Gastrocnemius medialis (tissue), 4 donors: ENCODE measurements at regions not wholly inside any gene's neighbourhood (a gene's known extent, or its start where the extent isn't known, plus 50 kb on each side); places are given as distances from the start of the nearest gene placed in this dataset.

ENCODE experiments used
- ATAC-seq, 2 donors: fragments of 150-250 bp; one replicate each; pipeline ENCODE4 v1.9.1; 2016
- DNase-seq, 2 donors: peaks; one replicate each; pipeline ENCODE4 v3.0.0-alpha.2; 2019
- H3K27ac ChIP-seq, 4 donors: fragments of 200-600 bp; sonication (generic); 1 replicate in 1 of 4; 2 replicates in 3 of 4; pipeline ENCODE4 v1.5.1; 2016 to 2018; ENCODE audit warnings: mild to moderate bottlenecking in 2 of 4, moderate library complexity in 1 of 4
- H3K27me3 ChIP-seq, 3 donors: fragments of 200-600 bp; sonication (generic) in 2 of 3; 1 replicate in 1 of 3; 2 replicates in 2 of 3; pipeline versions ENCODE4 v1.5.1 to v1.6.0; 2016 to 2019; ENCODE audit warnings: mild to moderate bottlenecking in 1 of 3, moderate library complexity in 1 of 3
- H3K36me3 ChIP-seq, 2 donors: fragments of 200-600 bp; sonication (generic) in 1 of 2; one replicate each; pipeline ENCODE4 v1.5.1; 2017 to 2018
- H3K4me1 ChIP-seq, 2 donors: fragments of 200-600 bp; sonication (generic) in 1 of 2; one replicate each; pipeline ENCODE4 v1.5.1; 2016 to 2017; ENCODE audit warnings: mild to moderate bottlenecking in 2 of 2
- H3K4me3 ChIP-seq, 4 donors: fragments of 200-600 bp; sonication (generic) in 3 of 4; 1 replicate in 1 of 4; 2 replicates in 3 of 4; pipeline ENCODE4 v1.5.1; 2016 to 2019; ENCODE audit warnings: mild to moderate bottlenecking in 2 of 4
- H3K9me3 ChIP-seq, 3 donors: fragments of 200-600 bp; sonication (generic) in 2 of 3; 1 replicate in 1 of 3; 2 replicates in 2 of 3; pipeline ENCODE4 v1.5.1; 2016 to 2019
- POLR2A ChIP-seq, 2 donors: fragments of 450-650 bp; IDR thresholded peaks; one replicate each; pipeline ENCODE4 v1.6.1; 2017; ENCODE audit warnings: antibody characterized with exemption in 2 of 2, mild to moderate bottlenecking in 2 of 2, moderate library complexity in 2 of 2
- in situ Hi-C, 4 donors: fragments of 200-750 bp; cut with MboI; loops; one replicate each; pipeline versions ENCODE4 v1.15.0 to v1.8.0; 2017; ENCODE audit warnings: low sequenced_read_pairs in 4 of 4
- intact Hi-C: fragments of 100-400 bp; cut with DNase I; formaldehyde crosslinking; loops from one replicate; pipeline ENCODE4 v1.15.1; 2023; ENCODE audit warnings: low total_unique reads
- TF ChIP-seq, protein P1 (sequence below), 5 experiments: fragments of 450-650 bp in 3 of 5; fragments of 200-600 bp in 2 of 5; sonication (generic) in 2 of 5; IDR thresholded peaks in 4 of 5; conservative IDR thresholded peaks in 1 of 5; 1 replicate in 4 of 5; 2 replicates in 1 of 5; pipeline ENCODE4 v1.5.1; 2016 to 2019; ENCODE audit warnings: antibody characterized with exemption in 5 of 5, mild to moderate bottlenecking in 3 of 5, moderate library complexity in 3 of 5

DNA sequence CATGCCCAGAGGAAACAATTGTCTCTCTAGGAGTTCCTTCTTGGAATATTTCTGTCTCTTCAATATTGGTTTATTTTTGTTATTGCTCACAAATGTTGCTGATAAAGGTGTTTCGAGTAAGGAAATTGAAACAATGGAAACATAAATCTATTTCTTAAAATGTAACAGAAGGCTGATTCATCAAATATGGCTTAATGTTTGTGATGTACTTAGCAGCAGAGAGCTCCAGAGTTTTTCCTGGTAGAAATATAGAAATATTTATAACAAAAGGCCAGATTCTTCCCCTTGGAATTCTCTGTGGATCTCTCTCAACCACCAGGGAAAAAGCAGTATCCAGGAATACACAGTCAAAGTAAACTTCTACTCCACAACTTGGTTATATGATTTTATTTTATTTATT lies 149.2 kb upstream of the LRIG3 start:
- H3K4me1 ChIP-seq = no peaks in the 10 kb centered on the region
- no peaks in the 10 kb centered on the region for H3K36me3 ChIP-seq
- no peak for DNase-seq
- intact Hi-C loops (no loop called here), in situ Hi-C loops (no loop called here)
- H3K9me3 ChIP-seq = no peaks in the 10 kb centered on the region
- H3K4me3 ChIP-seq = no peak overlapping the region
- H3K27ac ChIP-seq = no peak overlapping the region
- no peak for ATAC-seq
- H3K27me3 ChIP-seq = no peaks in the 10 kb centered on the region
- TF ChIP-seq, protein P1, sequence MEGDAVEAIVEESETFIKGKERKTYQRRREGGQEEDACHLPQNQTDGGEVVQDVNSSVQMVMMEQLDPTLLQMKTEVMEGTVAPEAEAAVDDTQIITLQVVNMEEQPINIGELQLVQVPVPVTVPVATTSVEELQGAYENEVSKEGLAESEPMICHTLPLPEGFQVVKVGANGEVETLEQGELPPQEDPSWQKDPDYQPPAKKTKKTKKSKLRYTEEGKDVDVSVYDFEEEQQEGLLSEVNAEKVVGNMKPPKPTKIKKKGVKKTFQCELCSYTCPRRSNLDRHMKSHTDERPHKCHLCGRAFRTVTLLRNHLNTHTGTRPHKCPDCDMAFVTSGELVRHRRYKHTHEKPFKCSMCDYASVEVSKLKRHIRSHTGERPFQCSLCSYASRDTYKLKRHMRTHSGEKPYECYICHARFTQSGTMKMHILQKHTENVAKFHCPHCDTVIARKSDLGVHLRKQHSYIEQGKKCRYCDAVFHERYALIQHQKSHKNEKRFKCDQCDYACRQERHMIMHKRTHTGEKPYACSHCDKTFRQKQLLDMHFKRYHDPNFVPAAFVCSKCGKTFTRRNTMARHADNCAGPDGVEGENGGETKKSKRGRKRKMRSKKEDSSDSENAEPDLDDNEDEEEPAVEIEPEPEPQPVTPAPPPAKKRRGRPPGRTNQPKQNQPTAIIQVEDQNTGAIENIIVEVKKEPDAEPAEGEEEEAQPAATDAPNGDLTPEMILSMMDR (IDR thresholded peaks at IDR 0.05 in 4 of 5, conservative IDR thresholded peaks at IDR 0.05 in 1 of 5) = no peak
- no peak for TF ChIP-seq POLR2A (IDR thresholded peaks at IDR 0.05)

DNA sequence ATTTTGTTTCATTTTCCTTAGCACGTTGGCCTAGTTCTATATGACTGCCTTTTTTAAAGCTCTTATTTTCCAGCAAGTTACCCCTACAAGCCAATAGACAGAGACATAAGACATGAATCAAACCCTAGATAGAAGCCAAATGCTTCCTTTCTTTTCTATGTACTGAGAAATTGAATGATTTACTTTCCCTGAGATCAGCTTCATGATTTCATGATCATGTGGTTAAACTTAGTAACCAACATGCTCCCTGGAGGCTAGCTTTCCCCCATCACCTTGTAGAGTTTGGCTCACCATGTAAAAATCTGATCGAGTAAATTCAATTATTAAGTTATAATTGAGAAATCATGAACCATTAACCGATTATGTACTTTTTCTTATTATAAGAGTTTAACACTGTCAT lies 148.1 kb upstream of the LRIG3 start:
- in situ Hi-C loops = no loop called here
- no peak overlapping the region for H3K4me3 ChIP-seq
- no peak for ATAC-seq

DNA sequence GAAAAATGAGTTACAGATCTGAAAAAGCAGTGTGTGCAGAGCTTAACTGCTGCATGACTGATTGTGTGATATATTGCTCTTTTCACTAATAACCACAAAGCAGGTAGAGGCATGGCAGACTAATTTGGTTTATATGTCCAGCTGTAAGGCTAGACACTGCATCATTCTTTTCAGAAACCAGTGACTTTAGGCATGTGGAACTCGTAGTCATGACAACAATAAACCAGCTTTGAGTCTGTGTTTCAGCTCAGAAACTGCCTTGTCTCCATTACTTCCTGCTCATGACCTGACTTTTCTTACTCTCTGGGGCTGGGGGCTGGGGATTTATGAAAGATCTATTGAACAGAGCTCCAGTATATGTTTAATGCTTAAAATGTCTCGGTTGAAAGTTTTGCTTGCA lies 146.8 kb upstream of the LRIG3 start:
- Histone ChIP-seq H3K27ac (no peak overlapping the region), H3K36me3 (no peaks in the 10 kb centered on the region), H3K9me3 (no peaks in the 10 kb centered on the region), H3K4me3 (no peak overlapping the region), H3K4me1 (no peaks in the 10 kb centered on the region), H3K27me3 (no peaks in the 10 kb centered on the region)
- DNase-seq = no peak
- TF ChIP-seq POLR2A (IDR thresholded peaks at IDR 0.05) = no peak
- TF ChIP-seq, protein P1 (IDR thresholded peaks at IDR 0.05 in 4 of 5, conservative IDR thresholded peaks at IDR 0.05 in 1 of 5) = no peak
- intact Hi-C loops = no loop called here
- in situ Hi-C loops = no loop called here
- ATAC-seq = no peak

More for the DNA sequence above, 148.1 kb upstream of the LRIG3 start:
- no peaks in the 10 kb centered on the region for H3K4me1 ChIP-seq
- no peak for TF ChIP-seq POLR2A (IDR thresholded peaks at IDR 0.05)
- TF ChIP-seq, protein P1 (IDR thresholded peaks at IDR 0.05 in 4 of 5, conservative IDR thresholded peaks at IDR 0.05 in 1 of 5) = no peak
- H3K27me3 ChIP-seq = no peaks in the 10 kb centered on the region
- DNase-seq = no peak
- no peaks in the 10 kb centered on the region for H3K9me3 ChIP-seq
- no peaks in the 10 kb centered on the region for H3K36me3 ChIP-seq
- H3K27ac ChIP-seq = no peak overlapping the region
- intact Hi-C loops = no loop called here

DNA sequence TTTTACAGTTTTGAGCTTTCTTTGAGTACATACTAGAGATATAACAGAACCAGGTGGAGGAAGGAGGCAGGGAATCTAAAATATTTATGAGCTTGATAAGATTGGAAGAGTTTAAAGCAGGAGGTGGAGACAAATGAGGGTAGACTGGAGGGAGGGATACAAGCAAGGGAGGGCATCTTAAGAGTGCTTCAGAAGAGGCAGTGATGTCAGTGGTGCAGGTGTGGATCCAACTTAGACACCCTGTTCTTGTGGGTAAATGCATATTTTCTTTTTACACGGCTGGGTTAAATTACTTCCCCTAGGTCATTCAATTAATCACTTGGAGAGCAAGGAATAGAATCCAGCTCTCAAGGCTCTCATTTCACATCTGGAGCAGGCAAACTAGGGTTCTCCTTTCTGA lies 146.1 kb upstream of the LRIG3 start:
- in situ Hi-C loops (no loop called here), intact Hi-C loops (no loop called here)
- no peak overlapping the region for H3K4me3 ChIP-seq
- H3K27ac ChIP-seq = no peak overlapping the region
- TF ChIP-seq POLR2A (IDR thresholded peaks at IDR 0.05) = no peak
- TF ChIP-seq, protein P1 (IDR thresholded peaks at IDR 0.05 in 4 of 5, conservative IDR thresholded peaks at IDR 0.05 in 1 of 5) = no peak
- H3K36me3 ChIP-seq = no peaks in the 10 kb centered on the region
- no peaks in the 10 kb centered on the region for H3K9me3 ChIP-seq
- H3K4me1 ChIP-seq = no peaks in the 10 kb centered on the region
- no peaks in the 10 kb centered on the region for H3K27me3 ChIP-seq
- DNase-seq (no peak), ATAC-seq (no peak)
